ENCODE measurements at regions not wholly inside any gene's neighbourhood (a gene's known extent, or its start where the extent isn't known, plus 50 kb on each side); places are given as distances from the start of the nearest gene placed in this dataset.

- no peak for TF ChIP-seq CTCF (IDR thresholded peaks at IDR 0.05)
- no peak for TF ChIP-seq NFYB (CRISPR knock-in tag; conservative IDR thresholded peaks at IDR 0.05; ENCODE audit: low read depth)
- TF ChIP-seq USF2 (CRISPR knock-in tag; IDR thresholded peaks at IDR 0.05) = no peak
- TF ChIP-seq ESRRA (CRISPR knock-in tag; IDR thresholded peaks at IDR 0.05; ENCODE audit: borderline replicate concordance) = no peak
- no peak for TF ChIP-seq MAX (CRISPR knock-in tag; IDR thresholded peaks at IDR 0.05)
- TF ChIP-seq FOXK1 (CRISPR knock-in tag; IDR thresholded peaks at IDR 0.05) = no peak
- TF ChIP-seq PRRX2 (CRISPR knock-in tag; IDR thresholded peaks at IDR 0.05) = no peak
- TF ChIP-seq ETV6 (CRISPR knock-in tag; IDR thresholded peaks at IDR 0.05) = no peak; the same call in 1 of the 2 replicates
- TF ChIP-seq HMGA2 (CRISPR knock-in tag; IDR thresholded peaks at IDR 0.05) = no peak
- TF ChIP-seq CBFB (CRISPR knock-in tag; IDR thresholded peaks at IDR 0.05; ENCODE audit: low read depth) = no peak
These were observed 1043.6 kb downstream of the UQCRFS1 start for GRCh38 chr19:28169168-28169887.

Data from WTC11 (cell line).